GM18909 (cell line): ENCODE measurements at regions not wholly inside any gene's neighbourhood (a gene's known extent, or its start where the extent isn't known, plus 50 kb on each side); places are given as distances from the start of the nearest gene placed in this dataset.

ENCODE experiments used
- ATAC-seq: cut with Tn5 transposase; IDR thresholded peaks from one replicate; pipeline ENCODE4 v1.9.1; 2021; ENCODE audit warnings: mild to moderate bottlenecking; ENCODE audit not compliant: unreplicated experiment, poor library complexity

- no peak for ATAC-seq
These were observed 53.5 kb downstream of the ZNF608 start for GRCh38 chr5:124692950-124693349.

DNA sequence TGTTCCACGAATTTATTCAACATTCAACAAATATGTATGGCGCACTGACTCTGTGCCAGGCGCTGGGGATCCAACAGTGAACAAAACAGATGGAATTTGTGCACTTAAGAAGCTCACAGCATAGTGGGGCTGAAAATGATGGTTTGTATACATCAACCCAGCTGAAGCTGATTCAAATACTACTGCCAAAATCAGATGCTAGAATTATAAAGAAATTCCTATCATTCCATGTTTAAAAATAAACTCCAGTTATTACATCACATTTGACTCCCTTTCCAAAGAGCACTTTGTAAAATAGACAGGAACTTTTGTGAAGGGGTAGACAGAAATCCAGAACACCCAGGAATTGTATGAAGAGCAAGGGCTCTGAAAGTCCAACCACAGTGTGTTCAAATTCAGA, 54.1 kb downstream of the ZNF608 start:
- no peak for ATAC-seq

DNA sequence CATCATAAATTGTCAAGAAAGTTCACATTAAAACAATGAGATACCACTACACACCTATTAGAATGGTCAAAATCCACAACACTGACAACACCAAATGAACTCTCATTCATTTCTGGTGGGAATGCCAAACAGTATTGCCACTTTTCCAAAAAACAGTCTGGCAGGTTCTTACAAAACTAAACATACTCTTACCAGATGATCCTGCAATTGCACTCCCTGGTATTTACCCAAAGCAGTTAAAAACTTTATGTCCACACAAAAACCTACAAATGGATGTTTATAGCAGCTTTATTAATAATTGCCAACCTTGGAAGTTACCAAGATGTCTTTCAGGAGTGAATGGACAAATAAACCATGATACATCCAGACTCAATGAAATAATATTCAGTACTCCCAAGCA, 56.8 kb downstream of the ZNF608 start:
- no peak for ATAC-seq

GRCh38 chr5:124686239-124687004, 60.0 kb downstream of the ZNF608 start:
- no peak for ATAC-seq

- no peak for ATAC-seq
These were observed 61.0 kb downstream of the ZNF608 start for GRCh38 chr5:124685404-124685930.

- no peak for ATAC-seq
These were observed 62.4 kb downstream of the ZNF608 start for GRCh38 chr5:124683917-124684555.

DNA sequence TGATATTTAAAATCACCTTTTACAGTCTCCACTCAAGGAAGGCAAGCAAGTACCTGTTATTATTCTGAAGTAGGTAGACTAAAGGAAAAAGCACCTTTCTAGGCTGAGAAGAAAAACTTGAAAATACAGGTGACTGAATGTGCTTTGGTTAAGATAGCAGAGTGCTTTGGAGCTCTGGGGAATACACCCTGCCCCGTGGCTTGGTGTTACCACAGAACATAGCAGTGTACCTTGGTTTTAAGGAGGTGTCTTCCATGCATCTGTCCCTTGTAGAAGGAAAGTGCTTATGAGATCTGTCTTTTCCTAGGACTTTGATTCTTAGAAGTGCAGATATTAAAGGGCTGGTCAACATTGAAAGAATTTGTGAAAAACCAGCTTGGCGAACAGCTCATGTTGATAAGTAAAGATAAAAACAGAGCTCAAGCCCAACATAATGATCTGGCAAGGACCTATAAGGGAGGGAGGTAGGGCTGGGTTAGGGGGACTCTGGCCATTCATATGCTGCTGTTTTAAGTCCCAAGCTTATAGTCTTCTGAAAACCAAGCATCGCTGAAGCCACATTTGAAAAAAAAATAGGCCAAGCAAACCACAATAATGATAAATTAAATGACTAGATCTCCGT, 66.8 kb downstream of the ZNF608 start:
- ATAC-seq = no peak

DNA sequence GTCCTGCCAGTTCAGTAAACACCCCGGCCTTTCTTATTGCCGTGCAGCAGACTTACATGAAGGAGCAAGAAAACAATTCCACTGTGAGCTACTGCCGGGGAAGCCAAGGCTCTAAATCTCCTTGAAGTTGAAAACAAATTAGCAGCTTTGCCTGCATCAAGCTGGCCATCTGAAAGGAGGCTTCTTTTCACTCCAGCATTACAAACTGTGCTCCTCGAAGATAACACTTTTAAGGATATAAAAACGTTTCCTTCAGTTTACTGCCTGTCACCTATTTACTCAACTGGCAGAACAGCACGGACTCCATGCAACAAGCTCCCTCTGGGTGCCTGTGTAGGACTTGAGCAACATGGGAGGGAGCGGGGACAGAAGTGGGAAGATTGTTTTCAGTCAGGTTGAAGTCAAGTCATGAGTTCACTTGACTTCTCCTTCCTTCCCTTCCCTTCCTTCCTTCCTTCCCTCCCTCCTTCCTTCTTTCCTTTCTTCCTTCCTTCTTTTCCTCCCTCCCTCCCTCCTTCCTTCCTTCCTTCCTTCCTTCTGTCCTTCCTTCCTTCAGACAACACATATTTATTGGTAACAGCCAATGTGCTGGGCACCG, 67.4 kb downstream of the ZNF608 start:
- ATAC-seq = no peak

DNA sequence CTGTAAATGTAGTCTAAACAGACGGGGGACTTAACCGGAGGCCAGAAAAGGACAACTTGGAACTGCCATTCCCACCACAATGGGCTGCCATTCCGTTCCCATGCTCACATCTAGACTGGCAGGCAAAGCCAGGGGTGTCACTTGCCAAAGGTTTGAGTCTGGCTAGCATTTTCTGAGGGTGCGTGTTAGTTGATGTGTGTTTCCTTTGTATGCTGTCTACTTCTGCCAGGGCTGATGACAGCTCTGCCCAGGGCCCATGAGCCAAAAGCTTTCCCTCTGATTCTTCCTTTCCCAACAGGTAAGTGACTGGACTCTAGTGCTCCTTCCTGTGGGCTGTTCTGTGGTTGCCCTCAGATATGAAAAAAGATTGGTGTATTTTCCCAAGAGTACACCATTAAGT, 68.0 kb downstream of the ZNF608 start:
- no peak for ATAC-seq

DNA sequence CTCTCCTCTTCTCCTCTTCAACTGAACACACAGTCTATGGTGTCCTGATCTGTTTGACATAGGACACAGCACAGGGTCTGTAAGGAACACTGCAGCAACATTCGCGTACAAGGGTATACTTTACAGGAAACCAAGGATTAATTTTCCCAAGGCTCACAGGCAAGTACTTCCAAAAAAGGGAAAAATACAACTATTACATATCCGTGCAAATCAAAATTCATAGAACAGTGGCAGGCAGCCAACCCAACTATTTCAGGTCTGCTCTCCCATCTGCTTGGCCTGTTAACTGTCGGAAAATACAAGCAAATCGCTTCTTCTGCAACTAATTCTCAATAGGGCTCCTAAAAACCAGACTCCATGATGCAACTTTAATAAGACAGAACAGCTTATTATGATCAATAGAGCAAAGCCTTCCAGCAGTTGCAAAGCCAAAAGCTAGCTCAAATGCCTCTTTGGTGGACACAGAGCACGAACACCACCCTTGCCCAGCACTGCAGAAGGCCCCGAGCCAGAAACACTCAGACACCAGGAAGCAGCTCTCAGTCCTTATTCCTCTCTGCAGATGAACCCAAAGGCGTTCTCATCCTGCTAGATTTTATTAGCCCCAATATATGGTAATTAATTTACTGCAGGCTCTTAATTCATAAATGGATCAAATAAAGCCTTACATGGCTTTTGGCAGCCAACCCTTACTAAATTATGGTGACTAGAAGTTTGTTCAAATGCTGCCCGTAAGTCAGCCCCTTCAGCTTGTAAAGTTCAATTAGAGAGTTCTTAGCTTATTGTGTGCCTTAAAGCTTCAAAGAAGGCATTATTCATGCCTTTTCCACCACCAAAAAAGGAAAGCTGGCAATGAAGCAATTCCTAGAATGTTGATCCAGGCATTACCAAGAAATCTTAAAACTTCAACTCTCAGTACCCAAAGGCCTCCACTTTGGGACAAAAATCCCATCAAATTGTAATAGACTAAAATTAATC, 68.8 kb downstream of the ZNF608 start:
- no peak for ATAC-seq

- ATAC-seq = no peak
These were observed 70.2 kb downstream of the ZNF608 start for GRCh38 chr5:124675931-124676846.

- no peak for ATAC-seq
These were observed 75.2 kb downstream of the ZNF608 start for GRCh38 chr5:124671193-124671592.

DNA sequence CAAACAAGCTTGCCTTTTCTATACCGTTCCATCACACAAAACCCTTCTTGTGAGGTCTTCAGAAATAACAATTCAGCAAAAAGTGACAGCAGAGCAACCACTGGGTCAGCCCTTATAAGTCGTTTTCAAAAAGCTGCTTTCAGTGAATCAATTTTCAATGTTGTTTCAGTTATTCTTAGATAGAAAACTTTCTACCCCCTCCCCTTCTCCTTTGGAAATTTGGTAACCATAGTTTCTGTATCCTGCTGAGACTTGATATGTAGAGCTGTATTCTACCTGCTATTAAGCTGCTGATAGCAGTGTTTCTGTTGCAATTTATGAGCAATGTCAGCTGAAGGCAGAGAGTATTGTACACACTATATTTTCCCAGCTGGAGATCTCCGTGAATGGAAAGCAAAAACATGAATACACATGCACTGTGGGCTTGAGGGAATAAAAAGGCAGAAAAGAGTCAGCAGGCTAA, 75.7 kb downstream of the ZNF608 start:
- no peak for ATAC-seq

- no peak for ATAC-seq
These were observed 76.3 kb downstream of the ZNF608 start for GRCh38 chr5:124669956-124670721.

DNA sequence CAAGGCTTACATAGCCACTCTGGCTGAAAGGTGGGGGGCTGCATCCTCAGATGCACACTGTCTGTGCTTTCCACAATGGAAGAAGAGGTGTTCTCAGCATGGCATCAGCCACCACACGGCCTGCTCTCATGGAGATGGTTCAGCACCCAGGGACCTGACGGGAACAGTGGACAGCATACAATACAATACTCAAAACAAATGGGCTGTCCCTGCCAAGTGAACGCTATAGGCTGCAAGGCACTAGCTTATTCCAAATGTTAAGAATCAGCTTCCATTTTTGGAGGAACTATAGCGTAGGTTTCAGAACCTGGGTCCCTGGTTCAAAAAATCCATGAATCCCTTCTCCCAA, 77.2 kb downstream of the ZNF608 start:
- ATAC-seq = no peak

DNA sequence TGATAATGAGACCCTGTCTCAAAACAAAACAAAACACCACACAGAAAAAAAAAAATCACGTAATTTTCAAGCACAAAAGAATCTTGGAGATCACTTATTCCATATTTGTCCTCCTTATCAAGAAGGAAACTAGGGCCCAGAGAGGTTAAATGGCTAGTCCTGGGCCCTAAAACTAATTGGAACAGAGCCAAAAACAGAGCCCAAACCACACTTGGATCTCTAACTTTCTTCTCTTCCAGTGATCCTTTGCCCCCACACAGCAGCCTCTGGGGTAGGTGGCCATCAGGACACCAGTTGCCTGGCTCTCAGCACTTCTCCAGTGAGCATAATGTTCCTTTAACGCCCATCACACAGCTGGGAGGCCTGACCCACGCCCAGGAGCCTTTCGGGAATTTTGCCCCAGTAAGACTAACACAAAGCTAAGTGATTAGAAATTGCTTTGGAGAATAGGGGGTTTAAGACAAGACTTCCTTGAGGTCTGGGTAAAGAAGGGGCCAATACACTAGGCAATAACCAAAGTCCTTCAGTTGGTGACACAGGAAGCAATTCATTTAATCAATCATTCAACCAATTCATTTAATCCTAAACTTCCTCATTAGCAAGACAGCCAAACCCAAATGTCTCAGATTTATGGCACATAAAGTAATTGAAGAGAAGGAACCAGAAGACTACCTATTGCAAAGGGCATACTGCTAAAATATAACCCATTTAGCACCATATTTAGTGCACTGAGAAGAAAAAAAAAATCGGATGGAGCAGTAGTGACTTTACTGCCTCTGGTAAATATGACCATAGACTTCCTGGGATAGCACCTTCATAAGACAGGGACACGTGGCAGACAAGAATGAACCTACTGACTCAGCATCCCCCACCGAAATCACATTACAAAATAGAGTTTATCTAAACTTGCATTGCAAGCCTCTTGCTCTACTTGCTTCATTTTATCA, 77.8 kb downstream of the ZNF608 start:
- ATAC-seq = no peak

- no peak for ATAC-seq
These were observed 80.8 kb downstream of the ZNF608 start for GRCh38 chr5:124665625-124666024.
